ENCODE measurements at regions not wholly inside any gene's neighbourhood (a gene's known extent, or its start where the extent isn't known, plus 50 kb on each side); places are given as distances from the start of the nearest gene placed in this dataset.
"Not testable (repeated sequence)": the region's sequence is repeated elsewhere in the genome, so short reads cannot be mapped to it uniquely, and the experiment has no call there.

GRCh38 chr2:56047136-56047535 is 123.6 kb upstream of the EFEMP1 start:
- 44 to 59% methylated on average over 3 of the region's 3 CpGs for WGBS, 2 donors (ENCODE audit: low coverage in 1 of 2)
- no peak for DNase-seq
- Histone ChIP-seq H3K36me3 (no peaks in the 10 kb centered on the region), H3K4me3 (no peak overlapping the region), H3K27ac (no peak overlapping the region), H3K27me3 (no peaks in the 10 kb centered on the region), H3K4me1 (no peaks in the 10 kb centered on the region), H3K9me3 (no peaks in the 10 kb centered on the region)
- intact Hi-C loops (cut with DNase I; ENCODE audit: low total_unique reads) (no loop called here), in situ Hi-C loops (cut with MboI; ENCODE audit: low pct_ligation_motif_present in 1 of 4, low pct_unique_long_range_greater_than_20kb in 1 of 4, low sequenced_read_pairs in 3 of 4) (no loop called here)
- TF ChIP-seq POLR2AphosphoS5 (IDR thresholded peaks at IDR 0.05) (no peak), EP300 (IDR thresholded peaks at IDR 0.05; ENCODE audit: low read depth) (no peak), CTCF (IDR thresholded peaks at IDR 0.05) (no peak), POLR2A (IDR thresholded peaks at IDR 0.05) (no peak)

GRCh38 chr2:56049233-56049845 is 125.8 kb upstream of the EFEMP1 start:
- Histone ChIP-seq H3K4me3 (no peak overlapping the region), H3K36me3 (no peaks in the 10 kb centered on the region), H3K27me3 (no peaks in the 10 kb centered on the region), H3K9me3 (no peaks in the 10 kb centered on the region), H3K4me1 (no peaks in the 10 kb centered on the region), H3K27ac (no peak overlapping the region)
- 56 to 59% methylated on average over 7 to 10 of the region's 10 CpGs for WGBS, 2 donors (ENCODE audit: low coverage in 1 of 2)
- in situ Hi-C loops (cut with MboI; ENCODE audit: low pct_ligation_motif_present in 1 of 4, low pct_unique_long_range_greater_than_20kb in 1 of 4, low sequenced_read_pairs in 3 of 4) (no loop called here), intact Hi-C loops (cut with DNase I; ENCODE audit: low total_unique reads) (no loop called here)
- TF ChIP-seq POLR2AphosphoS5 (IDR thresholded peaks at IDR 0.05) (no peak), POLR2A (IDR thresholded peaks at IDR 0.05) (no peak), EP300 (IDR thresholded peaks at IDR 0.05; ENCODE audit: low read depth) (no peak)
- DNase-seq, result no peak

- Histone ChIP-seq H3K9me3 (no peaks in the 10 kb centered on the region), H3K4me1 (no peaks in the 10 kb centered on the region), H3K36me3 (no peaks in the 10 kb centered on the region), H3K27me3 (no peaks in the 10 kb centered on the region), H3K27ac (no peak overlapping the region), H3K4me3 (no peak overlapping the region)
- no peak for DNase-seq
- intact Hi-C loops (cut with DNase I; ENCODE audit: low total_unique reads) (no loop called here), in situ Hi-C loops (cut with MboI; ENCODE audit: low pct_ligation_motif_present in 1 of 4, low pct_unique_long_range_greater_than_20kb in 1 of 4, low sequenced_read_pairs in 3 of 4) (no loop called here)
- 34 to 67% methylated on average over 1 to 3 of the region's 3 CpGs for WGBS, 2 donors (ENCODE audit: low coverage in 1 of 2)
- TF ChIP-seq CTCF (IDR thresholded peaks at IDR 0.05) (no peak), EP300 (IDR thresholded peaks at IDR 0.05; ENCODE audit: low read depth) (no peak), POLR2AphosphoS5 (IDR thresholded peaks at IDR 0.05) (no peak), POLR2A (IDR thresholded peaks at IDR 0.05) (no peak)
Observed at GRCh38 chr2:56053679-56054078, 130.1 kb upstream of the EFEMP1 start.

- H3K4me1 ChIP-seq, result no peaks in the 10 kb centered on the region
- H3K9me3 ChIP-seq, result no peaks in the 10 kb centered on the region
- H3K4me3 ChIP-seq, result no peak overlapping the region
- H3K36me3 ChIP-seq, result no peaks in the 10 kb centered on the region
- H3K27me3 ChIP-seq, result no peaks in the 10 kb centered on the region
- intact Hi-C loops (cut with DNase I; ENCODE audit: low total_unique reads) (no loop called here), in situ Hi-C loops (cut with MboI; ENCODE audit: low pct_ligation_motif_present in 1 of 4, low pct_unique_long_range_greater_than_20kb in 1 of 4, low sequenced_read_pairs in 3 of 4) (no loop called here)
- H3K27ac ChIP-seq, result no peak overlapping the region
- no peak for TF ChIP-seq POLR2AphosphoS5 (IDR thresholded peaks at IDR 0.05)
- no peak for TF ChIP-seq CTCF (IDR thresholded peaks at IDR 0.05)
- no peak for TF ChIP-seq EP300 (IDR thresholded peaks at IDR 0.05; ENCODE audit: low read depth)
- TF ChIP-seq POLR2A (IDR thresholded peaks at IDR 0.05), result no peak
- DNase-seq, result no peak
Observed at GRCh38 chr2:56055405-56055804, 128.4 kb upstream of the CCDC85A start.

- H3K9me3 ChIP-seq; H3K4me1 ChIP-seq; H3K27ac ChIP-seq; H3K36me3 ChIP-seq; H3K27me3 ChIP-seq; H3K4me3 ChIP-seq; DNase-seq; in situ Hi-C loops (cut with MboI; ENCODE audit: low pct_ligation_motif_present in 1 of 4, low pct_unique_long_range_greater_than_20kb in 1 of 4, low sequenced_read_pairs in 3 of 4); intact Hi-C loops (cut with DNase I; ENCODE audit: low total_unique reads): not testable (repeated sequence)
- 78 to 88% methylated on average over 4 of the region's 4 CpGs for WGBS, 2 donors (ENCODE audit: low coverage in 1 of 2)
Observed at GRCh38 chr2:56061327-56061726, 122.5 kb upstream of the CCDC85A start.

All from transverse colon (tissue), 4 donors.